Activated CD4-positive, alpha-beta T cell treated with anti-CD3 and anti-CD28 coated beads for 4 hours (primary cell): ENCODE measurements at regions not wholly inside any gene's neighbourhood (a gene's known extent, or its start where the extent isn't known, plus 50 kb on each side); places are given as distances from the start of the nearest gene placed in this dataset.
"Not testable (repeated sequence)": the region's sequence is repeated elsewhere in the genome, so short reads cannot be mapped to it uniquely, and the experiment has no call there.

Source experiments
- DNase-seq, 2 donors: peaks; one replicate each; pipeline ENCODE4 v3.0.0-alpha.2; 2020

DNA sequence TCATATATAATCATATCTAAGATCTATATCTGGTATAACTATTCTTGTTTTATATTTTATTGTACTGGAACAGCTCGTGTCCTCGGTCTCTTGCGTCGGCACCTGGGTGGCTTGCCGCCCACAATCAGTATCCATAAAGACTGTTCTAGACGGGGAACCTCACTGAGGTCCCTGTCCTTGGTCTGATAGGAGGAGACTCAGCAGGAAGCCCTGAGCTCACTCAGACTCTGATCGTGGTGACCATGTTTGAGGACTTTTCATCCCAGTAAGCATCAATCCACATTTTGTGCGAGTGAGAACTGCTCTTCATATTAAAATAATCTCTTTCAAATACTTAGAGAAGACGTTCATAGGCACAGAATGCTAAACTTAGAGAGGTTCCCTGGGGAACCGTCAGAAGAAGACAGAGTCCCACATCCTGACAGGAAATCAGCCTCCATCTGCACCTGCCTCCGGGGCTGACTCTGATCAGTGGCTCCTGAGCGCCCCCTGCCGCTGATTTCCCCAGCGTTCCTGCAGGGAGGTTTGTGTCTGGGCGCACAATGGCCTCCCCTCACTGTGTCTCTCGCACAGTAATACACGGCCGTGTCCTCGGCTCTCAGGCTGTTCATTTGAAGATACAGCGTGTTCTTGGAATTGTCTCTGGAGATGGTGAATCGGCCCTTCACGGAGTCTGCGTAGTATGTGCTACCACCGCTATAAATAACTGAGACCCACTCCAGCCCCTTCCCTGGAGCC, 1065.9 kb downstream of the TMEM121 start:
- peak; percentile 61 to 62 for DNase-seq

GRCh38 chr14:106599209-106599608, 1072.8 kb downstream of the TMEM121 start:
- DNase-seq, result no peak

- DNase-seq, result peak; percentile 78 to 80
Observed at GRCh38 chr14:106605548-106606448, 1079.4 kb downstream of the TMEM121 start.

DNA sequence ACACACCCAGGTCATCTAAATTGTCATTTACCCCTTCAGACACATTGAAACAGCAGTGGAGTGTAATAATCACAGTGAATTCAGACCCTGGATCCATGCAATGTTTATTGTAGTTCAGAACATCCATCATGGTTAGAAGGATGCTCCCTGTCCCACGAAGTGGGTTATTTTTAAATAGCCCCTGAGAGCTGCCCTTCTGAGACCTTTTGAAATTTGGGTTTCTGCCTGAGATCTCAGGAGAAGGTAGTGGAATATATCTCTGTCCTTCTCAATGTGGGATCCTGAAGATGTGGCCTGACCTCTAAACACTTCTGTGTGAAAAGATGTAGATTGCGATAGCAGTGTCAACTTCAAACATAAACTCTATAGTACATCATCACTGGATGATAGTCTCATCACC, 1080.6 kb downstream of the TMEM121 start:
- no peak for DNase-seq

DNA sequence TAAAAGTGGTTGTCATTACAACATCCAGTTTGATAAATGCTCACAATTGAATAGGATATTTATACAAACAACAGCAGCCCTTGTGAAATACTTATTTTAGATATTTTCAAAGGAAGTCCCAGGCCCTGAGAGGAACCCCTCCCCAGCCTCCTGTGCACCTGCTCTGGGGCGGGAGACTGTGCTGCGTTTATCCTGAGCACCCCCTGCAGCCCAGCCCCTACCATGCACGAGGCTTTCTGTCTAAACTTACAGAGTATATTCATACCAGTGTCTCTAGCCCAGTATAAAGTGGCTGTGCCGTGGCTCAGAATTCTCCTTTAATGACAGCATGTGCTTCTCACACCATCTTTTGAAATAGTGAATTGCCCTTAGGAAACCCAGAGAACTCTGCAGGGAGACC, 1084.3 kb downstream of the TMEM121 start:
- DNase-seq, result no peak

DNA sequence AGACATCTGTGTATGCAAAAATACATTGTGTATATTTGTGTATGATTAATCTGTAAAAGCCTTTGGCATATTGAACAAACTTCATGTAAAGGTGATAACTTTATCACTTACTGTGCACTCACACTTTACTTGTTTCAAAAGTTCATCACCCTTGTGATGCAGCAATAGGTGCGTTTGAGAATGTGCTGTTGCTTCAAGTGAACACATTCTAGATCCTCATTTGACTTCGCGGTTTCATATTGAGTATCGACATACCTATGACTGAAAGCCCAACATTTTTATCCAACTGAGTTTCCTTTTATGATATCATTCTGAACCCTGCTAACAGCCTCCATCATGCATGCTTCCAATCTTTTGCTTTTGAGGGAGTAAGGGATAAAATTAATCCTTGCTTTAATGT, 1086.9 kb downstream of the TMEM121 start:
- DNase-seq, result no peak

DNA sequence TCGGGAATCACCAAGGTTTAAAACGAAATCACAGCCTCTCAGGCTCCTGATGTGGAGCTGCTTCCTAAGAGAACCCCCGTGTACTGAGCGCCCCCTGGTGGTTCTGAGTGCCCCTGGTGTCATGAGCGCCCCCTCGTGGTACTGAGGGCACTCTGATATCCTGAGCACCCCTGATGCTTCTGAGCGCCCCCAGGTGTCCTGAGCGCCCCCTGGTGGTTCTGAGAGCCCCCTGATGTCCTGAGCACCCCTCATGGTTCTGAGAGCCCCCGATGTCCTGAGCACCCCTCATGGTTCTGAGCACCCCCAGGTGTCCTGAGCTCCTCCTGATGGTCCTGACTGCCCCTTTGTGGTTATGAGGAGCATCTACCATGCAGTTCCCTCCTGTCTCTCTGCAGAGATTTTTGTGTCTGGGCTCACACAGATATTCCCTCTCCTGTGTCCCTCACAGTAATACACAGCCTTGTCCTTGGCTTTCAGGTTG, 1092.1 kb downstream of the TMEM121 start:
- DNase-seq, result peak; percentile 62 to 74

- no peak for DNase-seq
Observed at GRCh38 chr14:106619606-106620005, 1093.2 kb downstream of the TMEM121 start.

GRCh38 chr14:106620368-106620767, 1094.0 kb downstream of the TMEM121 start:
- no peak for DNase-seq

GRCh38 chr14:106622200-106622745, 1095.9 kb downstream of the TMEM121 start:
- no peak for DNase-seq

- no peak for DNase-seq
Observed at GRCh38 chr14:106625186-106625585, 1098.8 kb downstream of the TMEM121 start.

GRCh38 chr14:106626469-106626868, 1100.1 kb downstream of the TMEM121 start:
- DNase-seq, result not testable (repeated sequence)

DNA sequence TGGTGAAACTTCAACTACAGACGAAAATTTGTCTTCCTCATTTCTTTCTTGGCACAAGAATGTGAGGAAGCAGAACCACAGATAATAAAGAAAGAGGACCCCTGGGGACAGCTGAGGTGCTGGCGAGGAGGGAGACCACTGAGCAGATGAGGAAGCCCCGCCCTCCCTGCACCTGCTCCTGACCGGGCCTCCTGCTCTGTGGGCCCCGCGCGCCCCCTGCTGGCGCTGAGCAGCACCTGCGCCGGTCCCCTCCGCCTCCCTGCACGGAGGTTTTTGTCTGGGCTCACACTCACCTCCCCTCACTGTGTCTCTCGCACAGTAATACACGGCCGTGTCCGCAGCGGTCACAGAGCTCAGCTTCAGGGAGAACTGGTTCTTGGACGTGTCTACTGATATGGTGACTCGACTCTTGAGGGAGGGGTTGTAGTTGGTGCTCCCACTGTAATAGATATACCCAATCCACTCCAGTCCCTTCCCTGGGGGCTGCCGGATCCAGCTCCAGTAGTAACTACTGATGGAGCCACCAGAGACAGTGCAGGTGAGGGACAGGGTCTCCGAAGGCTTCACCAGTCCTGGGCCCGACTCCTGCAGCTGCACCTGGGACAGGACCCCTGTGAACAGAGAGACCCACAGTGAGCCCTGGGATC, 1100.7 kb downstream of the TMEM121 start:
- peak; percentile 46 to 75 for DNase-seq

DNA sequence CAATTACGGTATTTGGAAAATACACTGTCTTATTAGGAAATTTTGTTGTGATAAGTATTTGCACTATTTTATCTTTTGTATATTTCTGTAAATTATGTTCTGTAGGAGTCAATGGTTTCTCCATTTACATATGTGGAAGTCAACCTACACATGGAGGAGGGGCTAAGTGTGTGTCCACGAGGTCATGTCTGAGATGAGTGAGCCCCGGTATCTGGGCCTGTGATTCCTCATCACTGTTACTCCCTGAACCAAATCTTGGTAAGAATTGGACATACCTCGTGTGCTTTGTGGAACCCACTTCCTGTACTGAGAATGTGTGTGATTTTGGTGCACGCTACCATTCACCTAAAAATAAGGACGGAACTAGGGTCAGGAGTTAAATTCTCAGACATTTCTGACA, 1105.5 kb downstream of the TMEM121 start:
- no peak for DNase-seq

DNA sequence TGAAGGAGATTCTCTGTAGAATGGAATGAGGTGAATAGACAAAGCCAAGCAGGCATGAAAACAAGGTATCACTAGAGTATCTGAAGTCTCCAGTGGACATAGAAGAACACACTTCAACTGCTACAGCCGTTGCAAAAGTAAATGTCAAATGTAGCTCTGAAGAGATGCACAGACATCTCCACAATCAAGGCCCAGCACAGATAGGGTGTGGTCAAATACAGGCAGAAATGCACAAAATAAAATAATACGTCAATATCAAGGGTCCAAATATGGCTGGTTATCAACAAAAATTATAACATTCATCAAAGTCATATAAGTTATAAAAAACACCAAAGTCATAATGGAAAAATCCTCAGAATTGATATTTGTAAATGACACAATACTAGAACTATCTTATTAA, 1107.3 kb downstream of the TMEM121 start:
- no peak for DNase-seq

GRCh38 chr14:106635569-106635968, 1109.2 kb downstream of the TMEM121 start:
- no peak for DNase-seq

GRCh38 chr14:106638786-106639452, 1112.5 kb downstream of the TMEM121 start:
- not testable (repeated sequence) for DNase-seq

DNA sequence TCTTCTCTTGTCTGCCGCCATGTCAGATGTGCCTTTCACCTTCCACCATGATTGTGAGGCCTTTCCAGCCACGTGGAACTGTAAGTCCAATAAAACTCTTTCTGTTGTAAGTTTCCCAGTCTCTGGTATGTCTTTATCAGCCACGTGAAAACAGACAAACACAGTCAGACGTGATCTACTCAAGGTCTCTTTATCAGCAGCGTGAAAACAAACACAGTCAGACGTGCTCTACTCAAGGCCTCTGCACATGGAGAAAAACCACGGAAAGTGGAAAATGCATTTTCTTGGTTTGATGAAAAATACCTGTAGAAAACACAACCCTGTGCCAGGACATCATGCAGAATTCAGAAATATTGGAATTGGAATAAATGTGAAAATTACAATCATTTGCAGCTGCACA, 1115.7 kb downstream of the TMEM121 start:
- DNase-seq, result no peak

GRCh38 chr14:106642971-106643370, 1116.6 kb downstream of the TMEM121 start:
- not testable (repeated sequence) for DNase-seq

- DNase-seq, result not testable (repeated sequence)
Observed at GRCh38 chr14:106648874-106649273, 1122.5 kb downstream of the TMEM121 start.

DNA sequence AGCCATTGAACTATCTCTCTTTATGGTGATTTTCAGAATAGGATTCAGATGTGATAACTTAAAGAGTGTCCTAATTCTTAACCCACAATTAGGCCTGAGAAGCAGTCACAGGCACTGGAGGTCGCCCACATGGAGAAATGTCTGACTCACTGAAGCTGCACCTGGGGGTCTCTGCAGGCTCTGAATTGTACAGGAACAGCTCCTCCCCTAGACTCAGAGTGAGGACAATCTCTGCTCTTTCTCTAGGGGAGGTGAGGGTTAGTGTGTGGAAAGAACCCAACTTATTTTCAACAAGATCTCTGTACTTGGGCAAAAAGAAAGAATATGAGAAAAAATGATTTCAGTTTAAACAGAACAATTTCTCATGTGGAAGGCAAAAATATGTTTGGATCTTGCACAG, 1124.6 kb downstream of the TMEM121 start:
- no peak for DNase-seq

- DNase-seq, result no peak
Observed at GRCh38 chr14:106652494-106652893, 1126.1 kb downstream of the TMEM121 start.
